ENCODE measurements at regions not wholly inside any gene's neighbourhood (a gene's known extent, or its start where the extent isn't known, plus 50 kb on each side); places are given as distances from the start of the nearest gene placed in this dataset.

DNA sequence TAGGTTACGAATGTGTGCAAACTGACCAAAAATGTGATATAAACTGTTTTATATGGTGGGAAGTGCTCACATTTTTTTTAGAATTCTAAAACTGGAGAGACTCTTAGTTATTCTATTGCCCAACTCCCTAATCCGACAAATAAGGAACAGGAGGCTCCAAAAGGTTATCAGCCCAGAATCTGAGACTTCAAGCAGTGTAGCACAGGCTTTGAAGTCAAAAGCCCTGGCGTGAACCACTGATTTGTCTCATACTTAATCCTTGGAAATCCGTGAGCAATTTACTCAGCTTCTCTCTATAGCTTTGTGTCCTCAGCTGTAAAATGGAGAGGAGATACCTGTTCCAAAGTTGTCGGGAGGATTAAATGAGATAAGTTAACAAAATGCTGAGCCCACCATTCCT, 368.8 kb upstream of the SASH1 start:
- H3K4me2 ChIP-seq (ENCODE audit: low read length) = no peak overlapping the region
- no peak overlapping the region for H2BK120ac ChIP-seq (ENCODE audit: low read depth, low read length)
- no peak overlapping the region for H2BK15ac ChIP-seq (replicated peaks; ENCODE audit: low read depth)
- H3K4me3 ChIP-seq (ENCODE audit: low read length) = no peak overlapping the region
- H2BK5ac ChIP-seq (ENCODE audit: low read length) = no peak overlapping the region
- H3K4ac ChIP-seq (ENCODE audit: low read depth, low read length) = no peak overlapping the region
- no peak overlapping the region for H3K23ac ChIP-seq (ENCODE audit: low read length)
- peaks cover 3% of the 10 kb centered on the region for H3K4me1 ChIP-seq (ENCODE audit: control insufficient read depth, low read depth, low read length)
- H2AK5ac ChIP-seq (ENCODE audit: low read length) = no peak overlapping the region
- H3K18ac ChIP-seq (ENCODE audit: low read length) = no peak overlapping the region
- no peaks in the 10 kb centered on the region for H3K36me3 ChIP-seq (ENCODE audit: control insufficient read depth, insufficient read depth, low read length)
- H3K9ac ChIP-seq (ENCODE audit: low read length) = no peak overlapping the region
- DNase-seq = peak; percentile 48
- H3K79me2 ChIP-seq (ENCODE audit: control insufficient read depth, insufficient read depth, low read length) = no peaks in the 10 kb centered on the region
- no CpG with 5 or more reads among the region's 5 CpGs for WGBS (ENCODE audit: extremely low coverage, insufficient coverage, low lambda C conversion rate)
- no peak overlapping the region for H3K56ac ChIP-seq (ENCODE audit: low read length)
- no peak overlapping the region for H4K5ac ChIP-seq (ENCODE audit: low read length)
- H3K27me3 ChIP-seq (ENCODE audit: insufficient read depth, low read length, poor library complexity) = no peaks in the 10 kb centered on the region
- H3K79me1 ChIP-seq (ENCODE audit: low read length) = no peaks in the 10 kb centered on the region
- no peak overlapping the region for H3K27ac ChIP-seq (ENCODE audit: low read depth, low read length)
- H4K8ac ChIP-seq (ENCODE audit: low read depth, low read length) = no peak overlapping the region

DNA sequence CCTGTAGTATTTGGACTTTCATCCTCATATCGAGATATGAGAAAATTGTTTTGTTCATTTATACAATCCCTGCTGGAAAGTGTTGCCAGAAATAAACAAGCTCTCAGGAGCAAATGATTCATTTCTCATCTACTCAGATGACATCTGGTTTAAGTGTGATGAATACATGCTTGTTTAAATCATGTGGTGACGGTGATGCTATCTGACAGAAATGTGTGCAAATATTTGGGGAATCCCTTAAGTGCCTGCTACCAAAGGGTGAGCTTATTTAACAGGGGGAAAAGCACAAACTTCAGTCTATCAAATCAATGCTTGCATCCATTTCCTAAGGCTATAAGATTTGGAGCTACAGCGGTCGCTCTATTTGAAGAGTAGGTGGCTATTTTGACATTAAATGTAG, 368.3 kb upstream of the SASH1 start:
- H2BK15ac ChIP-seq (replicated peaks; ENCODE audit: low read depth) = no peak overlapping the region
- no peak overlapping the region for H3K23ac ChIP-seq (ENCODE audit: low read length)
- H3K4me3 ChIP-seq (ENCODE audit: low read length) = no peak overlapping the region
- H3K27me3 ChIP-seq (ENCODE audit: insufficient read depth, low read length, poor library complexity) = no peaks in the 10 kb centered on the region
- H2BK5ac ChIP-seq (ENCODE audit: low read length) = no peak overlapping the region
- no peaks in the 10 kb centered on the region for H3K36me3 ChIP-seq (ENCODE audit: control insufficient read depth, insufficient read depth, low read length)
- peaks cover 3% of the 10 kb centered on the region for H3K4me1 ChIP-seq (ENCODE audit: control insufficient read depth, low read depth, low read length)
- no peak overlapping the region for H4K5ac ChIP-seq (ENCODE audit: low read length)
- no peaks in the 10 kb centered on the region for H3K79me1 ChIP-seq (ENCODE audit: low read length)
- no peaks in the 10 kb centered on the region for H3K79me2 ChIP-seq (ENCODE audit: control insufficient read depth, insufficient read depth, low read length)
- no peak overlapping the region for H2BK120ac ChIP-seq (ENCODE audit: low read depth, low read length)
- no peak overlapping the region for H3K27ac ChIP-seq (ENCODE audit: low read depth, low read length)
- peak; percentile 78 for DNase-seq
- no peak overlapping the region for H3K4me2 ChIP-seq (ENCODE audit: low read length)
- no peak overlapping the region for H3K9ac ChIP-seq (ENCODE audit: low read length)
- WGBS (ENCODE audit: extremely low coverage, insufficient coverage, low lambda C conversion rate) = no CpG with 5 or more reads among the region's 4 CpGs
- no peak overlapping the region for H2AK5ac ChIP-seq (ENCODE audit: low read length)
- H3K4ac ChIP-seq (ENCODE audit: low read depth, low read length) = no peak overlapping the region
- H3K56ac ChIP-seq (ENCODE audit: low read length) = no peak overlapping the region
- no peak overlapping the region for H3K18ac ChIP-seq (ENCODE audit: low read length)
- H4K8ac ChIP-seq (ENCODE audit: low read depth, low read length) = no peak overlapping the region

DNA sequence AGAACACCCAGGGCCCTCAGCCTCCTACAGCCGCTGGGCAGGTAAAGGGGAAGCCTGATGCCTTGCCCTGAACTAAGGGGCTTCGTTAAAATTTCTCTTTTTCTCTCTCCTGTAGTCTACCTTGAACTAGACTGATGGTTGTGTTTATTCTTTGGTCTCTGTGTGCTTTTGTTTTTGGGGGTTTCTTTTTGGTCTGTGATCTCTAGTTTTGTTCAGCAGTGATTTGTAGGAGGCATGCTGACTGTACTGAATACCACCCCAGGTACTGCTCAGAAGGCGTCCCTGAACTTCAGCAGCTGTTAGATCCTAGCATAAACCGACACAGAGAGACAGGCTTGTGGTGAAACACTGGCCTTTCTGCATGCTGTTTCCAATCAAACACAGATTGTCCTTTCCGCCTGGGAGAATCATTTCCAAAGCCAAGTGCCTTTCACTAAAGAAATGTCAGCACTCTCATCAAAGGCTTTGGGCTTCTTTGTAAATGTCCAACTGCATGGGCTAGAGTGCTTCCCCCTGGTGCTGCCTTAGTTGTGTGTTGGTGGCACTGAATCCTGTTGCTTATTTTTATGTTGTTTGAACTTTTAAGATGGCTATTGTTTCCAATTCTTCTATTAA, 364.7 kb upstream of the SASH1 start:
- Histone ChIP-seq H3K56ac (ENCODE audit: low read length) (no peak overlapping the region), H3K79me1 (ENCODE audit: low read length) (no peaks in the 10 kb centered on the region), H2BK15ac (replicated peaks; ENCODE audit: low read depth) (no peak overlapping the region), H4K5ac (ENCODE audit: low read length) (no peak overlapping the region), H3K36me3 (ENCODE audit: control insufficient read depth, insufficient read depth, low read length) (no peaks in the 10 kb centered on the region), H2AK5ac (ENCODE audit: low read length) (no peak overlapping the region), H3K9ac (ENCODE audit: low read length) (no peak overlapping the region), H3K4me1 (ENCODE audit: control insufficient read depth, low read depth, low read length) (peaks cover 3% of the 10 kb centered on the region), H3K4me3 (ENCODE audit: low read length) (no peak overlapping the region), H3K4ac (ENCODE audit: low read depth, low read length) (no peak overlapping the region), H3K79me2 (ENCODE audit: control insufficient read depth, insufficient read depth, low read length) (no peaks in the 10 kb centered on the region), H3K4me2 (ENCODE audit: low read length) (no peak overlapping the region), H3K27me3 (ENCODE audit: insufficient read depth, low read length, poor library complexity) (no peaks in the 10 kb centered on the region), H2BK120ac (ENCODE audit: low read depth, low read length) (no peak overlapping the region), H4K8ac (ENCODE audit: low read depth, low read length) (no peak overlapping the region), H3K27ac (ENCODE audit: low read depth, low read length) (no peak overlapping the region), H3K18ac (ENCODE audit: low read length) (no peak overlapping the region), H2BK5ac (ENCODE audit: low read length) (no peak overlapping the region), H3K23ac (ENCODE audit: low read length) (no peak overlapping the region)
- no CpG with 5 or more reads among the region's 5 CpGs for WGBS (ENCODE audit: extremely low coverage, insufficient coverage, low lambda C conversion rate)
- DNase-seq = no peak

DNA sequence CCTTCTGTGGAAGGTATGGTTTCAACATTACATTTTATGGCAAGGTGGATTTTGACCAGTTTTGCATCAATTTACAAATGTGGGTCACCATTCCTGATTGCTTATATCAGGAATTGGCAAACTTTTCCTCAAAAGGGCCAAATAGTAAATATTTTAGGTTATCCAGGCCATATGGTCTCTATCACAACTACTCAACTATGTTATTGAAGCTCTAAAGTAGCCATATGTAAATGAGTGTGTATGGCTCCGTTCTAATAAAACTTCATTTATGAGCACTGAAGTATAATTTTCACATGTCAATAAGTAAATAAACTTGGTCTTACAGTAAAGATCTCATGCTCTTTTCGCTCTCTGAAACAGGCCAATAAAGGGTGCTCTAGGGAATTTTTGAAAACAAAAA, 362.7 kb upstream of the SASH1 start:
- no peak overlapping the region for H3K9ac ChIP-seq (ENCODE audit: low read length)
- no peaks in the 10 kb centered on the region for H3K4me1 ChIP-seq (ENCODE audit: control insufficient read depth, low read depth, low read length)
- no peak overlapping the region for H4K8ac ChIP-seq (ENCODE audit: low read depth, low read length)
- no peaks in the 10 kb centered on the region for H3K79me1 ChIP-seq (ENCODE audit: low read length)
- H2BK15ac ChIP-seq (replicated peaks; ENCODE audit: low read depth) = no peak overlapping the region
- H3K27ac ChIP-seq (ENCODE audit: low read depth, low read length) = no peak overlapping the region
- H3K79me2 ChIP-seq (ENCODE audit: control insufficient read depth, insufficient read depth, low read length) = no peaks in the 10 kb centered on the region
- H2AK5ac ChIP-seq (ENCODE audit: low read length) = no peak overlapping the region
- H3K27me3 ChIP-seq (ENCODE audit: insufficient read depth, low read length, poor library complexity) = no peaks in the 10 kb centered on the region
- no CpG with 5 or more reads among the region's 2 CpGs for WGBS (ENCODE audit: extremely low coverage, insufficient coverage, low lambda C conversion rate)
- DNase-seq = no peak
- H3K18ac ChIP-seq (ENCODE audit: low read length) = no peak overlapping the region
- no peak overlapping the region for H3K4me2 ChIP-seq (ENCODE audit: low read length)
- H4K5ac ChIP-seq (ENCODE audit: low read length) = no peak overlapping the region
- no peak overlapping the region for H2BK120ac ChIP-seq (ENCODE audit: low read depth, low read length)
- H3K36me3 ChIP-seq (ENCODE audit: control insufficient read depth, insufficient read depth, low read length) = no peaks in the 10 kb centered on the region
- no peak overlapping the region for H3K4me3 ChIP-seq (ENCODE audit: low read length)
- no peak overlapping the region for H3K4ac ChIP-seq (ENCODE audit: low read depth, low read length)
- H3K56ac ChIP-seq (ENCODE audit: low read length) = no peak overlapping the region
- no peak overlapping the region for H3K23ac ChIP-seq (ENCODE audit: low read length)
- no peak overlapping the region for H2BK5ac ChIP-seq (ENCODE audit: low read length)

DNA sequence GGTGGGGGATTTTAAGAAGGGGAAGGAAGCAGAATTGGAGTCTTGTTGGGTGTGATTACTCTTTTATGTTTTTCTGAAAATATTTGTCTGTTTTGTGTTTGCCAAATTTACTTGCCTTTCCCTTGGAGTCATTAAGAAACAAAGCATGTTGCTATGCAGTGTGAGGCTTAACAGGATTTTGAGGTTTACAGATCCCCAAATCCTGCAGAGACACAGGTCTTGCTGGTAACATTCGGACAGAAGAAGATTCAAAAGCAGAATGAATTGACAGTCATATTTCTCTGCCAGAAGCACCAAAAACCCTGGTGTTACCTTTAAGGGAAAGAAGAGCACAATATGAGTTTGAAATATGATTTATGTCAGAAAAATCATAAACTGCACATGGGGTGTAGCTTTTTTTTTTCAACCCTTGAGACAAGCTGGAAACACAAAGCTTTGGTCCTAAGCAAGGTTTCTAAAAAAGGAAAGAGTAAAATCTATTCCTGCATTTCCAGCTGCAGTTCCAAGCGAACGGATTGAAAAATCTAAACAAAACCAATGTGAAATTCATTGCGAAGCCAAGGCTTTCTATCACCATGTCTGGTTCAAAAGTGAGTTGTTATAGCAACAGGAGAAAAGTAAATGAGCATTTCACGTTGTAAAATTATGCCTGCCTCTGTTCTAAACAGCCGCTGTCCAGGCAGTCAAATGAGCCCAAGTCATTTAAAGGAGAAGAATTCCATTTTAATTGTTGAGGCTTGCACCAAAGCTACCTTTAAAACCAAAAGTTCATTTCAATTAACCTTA, 358.9 kb upstream of the SASH1 start:
- Histone ChIP-seq H3K4me2 (ENCODE audit: low read length) (no peak overlapping the region), H3K4me1 (ENCODE audit: control insufficient read depth, low read depth, low read length) (no peaks in the 10 kb centered on the region), H2AK5ac (ENCODE audit: low read length) (no peak overlapping the region), H3K56ac (ENCODE audit: low read length) (no peak overlapping the region), H3K9ac (ENCODE audit: low read length) (no peak overlapping the region), H3K36me3 (ENCODE audit: control insufficient read depth, insufficient read depth, low read length) (no peaks in the 10 kb centered on the region), H2BK5ac (ENCODE audit: low read length) (no peak overlapping the region), H3K18ac (ENCODE audit: low read length) (no peak overlapping the region), H2BK120ac (ENCODE audit: low read depth, low read length) (no peak overlapping the region), H3K23ac (ENCODE audit: low read length) (no peak overlapping the region), H3K79me1 (ENCODE audit: low read length) (no peaks in the 10 kb centered on the region), H2BK15ac (replicated peaks; ENCODE audit: low read depth) (no peak overlapping the region), H4K8ac (ENCODE audit: low read depth, low read length) (no peak overlapping the region), H4K5ac (ENCODE audit: low read length) (no peak overlapping the region), H3K27me3 (ENCODE audit: insufficient read depth, low read length, poor library complexity) (no peaks in the 10 kb centered on the region), H3K4ac (ENCODE audit: low read depth, low read length) (no peak overlapping the region), H3K4me3 (ENCODE audit: low read length) (no peak overlapping the region), H3K27ac (ENCODE audit: low read depth, low read length) (no peak overlapping the region), H3K79me2 (ENCODE audit: control insufficient read depth, insufficient read depth, low read length) (no peaks in the 10 kb centered on the region)
- no peak for DNase-seq
- WGBS (ENCODE audit: extremely low coverage, insufficient coverage, low lambda C conversion rate) = no CpG with 5 or more reads among the region's 6 CpGs
